ENCODE measurements at regions not wholly inside any gene's neighbourhood (a gene's known extent, or its start where the extent isn't known, plus 50 kb on each side); places are given as distances from the start of the nearest gene placed in this dataset.

DNA sequence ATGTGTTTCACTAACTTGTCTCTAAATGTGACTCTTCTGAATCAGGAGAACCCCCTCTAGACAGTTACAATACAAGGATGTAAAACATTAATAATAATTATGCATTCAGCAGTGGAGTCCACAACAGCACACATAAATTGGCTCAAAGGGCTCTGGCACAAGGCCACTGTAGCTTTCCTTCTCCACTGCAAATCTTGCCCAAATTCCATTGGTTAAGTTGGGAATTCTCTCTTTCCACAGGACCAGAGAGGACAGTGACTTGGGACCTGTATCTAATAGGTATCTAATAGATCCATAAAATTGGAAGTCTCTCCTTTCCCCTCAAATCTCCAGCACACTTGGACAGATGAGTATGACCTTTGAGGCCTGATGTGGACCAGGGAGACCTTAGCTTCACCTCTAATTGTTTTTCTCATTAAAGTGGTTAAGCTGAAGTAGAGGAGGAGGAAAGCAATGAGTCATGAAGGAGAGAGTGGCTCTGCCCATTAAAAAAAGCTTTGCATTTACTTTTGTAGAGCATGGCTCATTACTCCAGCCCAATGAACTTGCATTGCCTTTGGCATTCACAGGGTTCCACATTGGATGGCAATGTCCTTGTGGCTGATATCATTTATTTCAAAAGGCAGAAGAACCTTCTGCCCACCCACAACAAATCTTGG is 72.3 kb upstream of the SH3RF1 start:
- H3K27ac Mint-ChIP-seq, result no peak overlapping the region
- no peak overlapping the region for H3K4me3 Mint-ChIP-seq
- DNase-seq, result no peak
- H3K36me3 Mint-ChIP-seq (ENCODE audit: low read depth), result no peaks in the 10 kb centered on the region
- intact Hi-C loops (cut with DNase I, micrococcal nuclease), result no loop called here
- H3K4me1 Mint-ChIP-seq, result no peaks in the 10 kb centered on the region
- H3K9me3 Mint-ChIP-seq (ENCODE audit: low read depth), result no peaks in the 10 kb centered on the region
- ChIA-PET POLR2A (no interaction called here), CTCF (interaction anchor here (0.6 kb wide), 1 partner anchor 886 kb away, joined by 3 read pairs; no protein-coding TSS in a partner anchor)
- ATAC-seq, result no peak
- H3K27me3 Mint-ChIP-seq, result no peaks in the 10 kb centered on the region

DNA sequence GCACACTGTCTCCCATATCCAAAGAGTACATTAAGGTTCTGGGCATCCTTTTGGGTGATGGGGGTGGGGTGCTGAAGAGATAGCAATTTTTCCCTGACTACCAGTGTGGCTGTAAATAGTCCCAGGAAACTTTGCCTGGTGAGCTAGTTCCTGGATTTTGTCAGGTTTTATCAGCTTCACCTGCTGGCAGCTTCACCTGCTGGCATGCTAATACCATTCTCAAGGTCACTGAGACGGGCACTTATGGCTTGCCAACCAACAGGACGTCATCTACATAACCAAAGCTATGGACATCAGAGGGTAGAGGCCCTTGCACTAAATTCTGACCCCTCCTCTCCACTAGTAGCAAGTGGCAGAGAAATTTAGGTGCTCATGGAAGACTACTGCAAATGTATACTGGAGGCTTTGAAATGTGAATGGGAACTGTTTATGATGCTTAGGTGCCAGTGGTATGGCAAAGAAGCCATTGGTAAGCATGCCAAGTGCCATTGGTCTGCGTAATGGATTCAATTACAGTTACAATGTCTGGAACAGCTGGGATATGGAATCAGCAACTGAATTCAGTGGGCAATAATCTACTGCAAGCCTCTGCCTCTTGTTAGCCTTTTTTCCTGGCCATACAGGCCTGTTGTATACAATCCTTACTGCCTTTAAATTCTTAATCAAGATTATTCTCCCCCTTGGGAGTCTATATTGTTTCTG is 71.6 kb upstream of the SH3RF1 start:
- no peak for ATAC-seq
- H3K4me1 Mint-ChIP-seq, result no peaks in the 10 kb centered on the region
- no peak overlapping the region for H3K27ac Mint-ChIP-seq
- H3K36me3 Mint-ChIP-seq (ENCODE audit: low read depth), result no peaks in the 10 kb centered on the region
- H3K27me3 Mint-ChIP-seq, result no peaks in the 10 kb centered on the region
- ChIA-PET POLR2A (no interaction called here), CTCF (no interaction called here)
- no peaks in the 10 kb centered on the region for H3K9me3 Mint-ChIP-seq (ENCODE audit: low read depth)
- H3K4me3 Mint-ChIP-seq, result no peak overlapping the region
- intact Hi-C loops (cut with DNase I, micrococcal nuclease), result no loop called here
- DNase-seq, result no peak

DNA sequence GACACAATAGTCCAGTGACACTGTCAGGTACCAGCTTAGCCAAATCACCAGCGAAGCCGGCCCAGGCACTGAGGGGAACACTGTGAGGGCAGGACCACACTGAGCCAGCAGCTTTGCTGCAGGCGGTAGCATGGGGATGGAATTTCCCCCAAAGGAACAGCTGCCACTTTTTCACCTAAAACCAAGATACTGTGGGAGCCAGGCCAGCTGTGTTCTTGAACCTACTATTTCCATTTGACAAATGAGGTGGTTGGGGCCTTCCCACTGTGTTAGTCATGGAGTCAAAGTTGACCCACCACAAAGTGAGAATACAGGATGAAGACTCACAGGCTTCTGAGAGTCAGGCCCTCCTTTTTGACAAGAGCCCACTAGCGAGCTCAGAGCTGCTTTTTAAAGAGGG is 70.7 kb upstream of the SH3RF1 start:
- Mint-ChIP-seq H3K9me3 (ENCODE audit: low read depth) (no peaks in the 10 kb centered on the region), H3K27me3 (no peaks in the 10 kb centered on the region), H3K4me3 (no peak overlapping the region), H3K27ac (no peak overlapping the region), H3K36me3 (ENCODE audit: low read depth) (no peaks in the 10 kb centered on the region), H3K4me1 (no peaks in the 10 kb centered on the region)
- POLR2A ChIA-PET, result no interaction called here
- CTCF ChIA-PET, result no interaction called here
- DNase-seq, result no peak
- intact Hi-C loops (cut with DNase I, micrococcal nuclease), result no loop called here
- ATAC-seq, result no peak

DNA sequence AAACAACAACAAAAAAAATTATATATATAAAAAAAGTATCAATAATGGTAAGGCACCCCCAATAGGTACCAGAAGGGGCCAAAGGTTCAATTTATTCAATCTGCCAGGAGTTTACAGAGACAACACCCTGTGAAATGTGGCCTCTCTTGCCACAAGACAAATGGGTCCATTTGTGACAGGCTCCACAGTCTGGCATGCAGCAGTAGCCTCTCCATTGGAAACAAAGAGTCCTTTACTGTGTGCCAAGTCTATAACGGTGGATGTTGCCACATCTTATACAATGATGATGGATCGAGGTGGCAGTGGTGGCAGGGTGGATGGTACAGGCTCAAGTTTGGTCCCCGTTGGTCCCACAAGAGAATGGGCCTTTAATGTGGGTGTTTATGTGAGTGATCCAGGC is 70.1 kb upstream of the SH3RF1 start:
- Mint-ChIP-seq H3K36me3 (ENCODE audit: low read depth) (no peaks in the 10 kb centered on the region), H3K4me3 (no peak overlapping the region), H3K9me3 (ENCODE audit: low read depth) (no peaks in the 10 kb centered on the region), H3K27ac (no peak overlapping the region), H3K4me1 (no peaks in the 10 kb centered on the region), H3K27me3 (no peaks in the 10 kb centered on the region)
- ATAC-seq, result no peak
- ChIA-PET CTCF (no interaction called here), POLR2A (no interaction called here)
- intact Hi-C loops (cut with DNase I, micrococcal nuclease), result no loop called here
- no peak for DNase-seq

DNA sequence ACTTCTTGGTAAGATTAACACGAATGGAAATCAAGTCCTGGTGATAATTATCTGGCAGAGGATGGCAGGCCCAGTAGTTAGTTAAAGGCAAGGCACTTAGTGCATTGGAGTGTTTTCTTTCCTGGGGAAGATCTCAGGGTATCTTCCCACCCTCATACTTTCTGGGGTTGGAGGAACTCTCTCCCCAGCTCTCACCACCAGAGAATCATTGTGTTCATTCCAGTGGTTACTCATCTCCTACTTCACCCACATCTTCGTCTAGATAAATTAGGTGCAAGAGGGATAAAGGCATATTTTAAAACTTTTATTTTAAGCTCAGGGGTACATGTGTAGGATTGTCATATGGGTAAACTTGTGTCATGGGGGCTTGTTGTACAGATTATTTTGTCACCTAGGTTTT is 67.5 kb upstream of the SH3RF1 start:
- intact Hi-C loops (cut with DNase I, micrococcal nuclease), result no loop called here
- DNase-seq (no peak), ATAC-seq (no peak)
- Mint-ChIP-seq H3K27ac (no peak overlapping the region), H3K9me3 (ENCODE audit: low read depth) (no peaks in the 10 kb centered on the region), H3K4me1 (no peaks in the 10 kb centered on the region), H3K36me3 (ENCODE audit: low read depth) (no peaks in the 10 kb centered on the region), H3K4me3 (no peak overlapping the region), H3K27me3 (peaks cover 2% of the 10 kb centered on the region)
- ChIA-PET POLR2A (no interaction called here), CTCF (no interaction called here)

DNA sequence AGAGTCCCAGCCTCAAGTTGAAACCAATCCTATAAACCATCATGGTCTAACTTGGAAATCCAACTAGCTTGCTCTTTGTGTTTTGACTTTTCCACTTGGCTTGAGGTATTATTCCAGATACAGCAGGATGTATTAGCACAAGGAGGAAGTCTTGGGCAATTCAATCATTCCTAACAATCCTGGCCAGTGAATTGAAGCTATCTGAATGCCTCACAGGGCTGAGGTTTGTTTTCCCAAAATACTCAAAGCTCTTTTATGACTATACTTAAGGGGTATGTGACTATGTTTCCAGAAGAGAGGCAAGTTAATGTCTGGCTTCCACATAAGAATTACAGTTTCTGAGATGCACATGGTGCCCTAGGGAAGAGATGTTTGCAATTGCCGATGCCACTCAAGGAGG is 66.8 kb upstream of the SH3RF1 start:
- intact Hi-C loops (cut with DNase I, micrococcal nuclease), result no loop called here
- CTCF ChIA-PET, result no interaction called here
- Mint-ChIP-seq H3K4me1 (no peaks in the 10 kb centered on the region), H3K27me3 (peaks cover 2% of the 10 kb centered on the region), H3K27ac (no peak overlapping the region), H3K9me3 (ENCODE audit: low read depth) (no peaks in the 10 kb centered on the region), H3K36me3 (ENCODE audit: low read depth) (no peaks in the 10 kb centered on the region), H3K4me3 (no peak overlapping the region)
- POLR2A ChIA-PET, result no interaction called here
- DNase-seq (no peak), ATAC-seq (no peak)

DNA sequence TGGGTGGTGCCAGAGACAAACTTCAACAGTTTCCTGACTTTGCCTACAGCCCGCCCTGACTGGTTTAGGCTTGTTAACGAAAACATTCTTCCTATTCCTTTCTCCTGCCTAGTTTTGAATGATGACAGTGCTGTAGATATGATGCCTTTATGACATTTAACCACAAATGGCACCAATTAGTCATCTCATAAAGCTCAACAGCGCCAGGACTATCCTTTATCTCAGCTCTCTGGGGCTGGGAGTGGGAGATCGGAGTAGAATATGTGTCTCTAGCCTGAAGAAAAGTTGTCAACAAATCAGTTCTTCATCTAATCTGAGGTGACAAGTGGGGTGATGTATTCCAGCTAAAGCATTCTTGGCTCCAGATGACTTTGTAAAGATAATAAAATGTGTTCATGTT is 64.6 kb upstream of the SH3RF1 start:
- intact Hi-C loops (cut with DNase I, micrococcal nuclease), result no loop called here
- DNase-seq (no peak), ATAC-seq (no peak)
- Mint-ChIP-seq H3K27ac (no peak overlapping the region), H3K27me3 (peaks cover 2% of the 10 kb centered on the region), H3K9me3 (ENCODE audit: low read depth) (no peaks in the 10 kb centered on the region), H3K36me3 (ENCODE audit: low read depth) (no peaks in the 10 kb centered on the region), H3K4me1 (no peaks in the 10 kb centered on the region), H3K4me3 (no peak overlapping the region)
- ChIA-PET CTCF (no interaction called here), POLR2A (no interaction called here)

DNA sequence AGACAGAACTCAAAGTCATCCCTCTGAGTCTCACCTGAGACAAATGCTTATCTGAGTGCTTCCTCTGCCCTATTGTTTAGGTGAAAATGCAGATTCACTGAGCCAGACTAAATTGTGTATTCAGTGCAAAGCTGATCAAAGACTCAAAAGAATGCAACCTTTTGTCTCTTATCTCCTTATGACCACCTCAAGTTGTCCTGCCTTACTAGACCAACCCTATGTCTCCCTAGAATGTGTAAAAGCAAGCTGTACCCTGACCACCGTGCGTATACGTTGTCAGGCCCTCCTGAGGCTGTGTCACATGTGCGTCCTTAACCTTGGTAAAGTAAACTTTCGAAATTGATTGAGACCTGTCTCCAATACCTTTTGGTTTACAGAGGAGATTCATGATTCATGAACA is 63.6 kb upstream of the SH3RF1 start:
- Mint-ChIP-seq H3K27ac (no peak overlapping the region), H3K27me3 (peaks cover 2% of the 10 kb centered on the region), H3K4me3 (no peak overlapping the region), H3K36me3 (ENCODE audit: low read depth) (no peaks in the 10 kb centered on the region), H3K9me3 (ENCODE audit: low read depth) (no peaks in the 10 kb centered on the region), H3K4me1 (no peaks in the 10 kb centered on the region)
- ATAC-seq (no peak), DNase-seq (no peak)
- intact Hi-C loops (cut with DNase I, micrococcal nuclease), result no loop called here
- ChIA-PET CTCF (no interaction called here), POLR2A (no interaction called here)

DNA sequence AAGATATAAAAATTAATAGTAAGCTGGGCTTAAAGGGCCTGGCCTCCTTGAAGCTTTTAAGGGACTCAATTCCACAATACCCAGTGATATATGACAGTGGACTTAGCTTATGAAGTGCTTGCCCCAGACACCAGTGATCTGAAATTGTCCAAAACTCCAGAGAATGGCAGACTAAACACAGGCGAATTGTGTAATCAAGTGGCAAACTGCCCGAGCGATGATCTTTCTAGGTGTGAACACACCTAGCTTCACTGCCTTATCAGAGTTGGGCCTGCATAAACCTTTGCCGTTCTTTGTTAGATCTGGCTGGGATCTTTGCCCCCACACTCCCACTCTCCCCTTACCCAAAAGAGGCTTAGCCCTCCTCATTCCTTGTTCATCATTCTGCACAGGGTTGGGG is 62.5 kb upstream of the SH3RF1 start:
- no peaks in the 10 kb centered on the region for H3K36me3 Mint-ChIP-seq (ENCODE audit: low read depth)
- H3K27me3 Mint-ChIP-seq, result peaks cover 2% of the 10 kb centered on the region
- DNase-seq (no peak), ATAC-seq (no peak)
- intact Hi-C loops (cut with DNase I, micrococcal nuclease), result no loop called here
- H3K9me3 Mint-ChIP-seq (ENCODE audit: low read depth), result no peaks in the 10 kb centered on the region
- ChIA-PET CTCF (no interaction called here), POLR2A (no interaction called here)
- H3K4me3 Mint-ChIP-seq, result no peak overlapping the region
- no peaks in the 10 kb centered on the region for H3K4me1 Mint-ChIP-seq
- H3K27ac Mint-ChIP-seq, result no peak overlapping the region

DNA sequence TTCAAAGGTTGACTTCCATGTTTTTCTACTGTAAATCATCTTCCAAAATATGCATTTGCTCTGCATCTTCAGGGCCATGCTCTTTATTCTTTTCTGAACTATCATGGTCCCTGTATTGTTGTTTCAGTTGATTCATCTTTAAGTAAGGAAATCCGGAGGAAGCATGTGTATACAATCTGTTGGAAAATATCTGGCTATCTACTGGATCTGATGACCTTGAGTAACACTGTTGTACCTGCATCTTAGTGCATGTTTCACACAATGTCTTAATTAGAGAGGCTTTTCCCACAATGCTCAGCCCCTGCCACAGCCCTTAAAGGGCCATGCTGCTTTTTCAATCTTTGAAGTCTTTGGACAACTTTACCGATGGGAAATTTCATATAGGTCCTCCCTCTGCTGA is 61.8 kb upstream of the SH3RF1 start:
- DNase-seq (no peak), ATAC-seq (no peak)
- H3K27ac Mint-ChIP-seq, result no peak overlapping the region
- POLR2A ChIA-PET, result no interaction called here
- H3K27me3 Mint-ChIP-seq, result peaks cover 2% of the 10 kb centered on the region
- H3K4me1 Mint-ChIP-seq, result no peaks in the 10 kb centered on the region
- intact Hi-C loops (cut with DNase I, micrococcal nuclease), result no loop called here
- CTCF ChIA-PET, result no interaction called here
- no peaks in the 10 kb centered on the region for H3K9me3 Mint-ChIP-seq (ENCODE audit: low read depth)
- H3K4me3 Mint-ChIP-seq, result no peak overlapping the region
- H3K36me3 Mint-ChIP-seq (ENCODE audit: low read depth), result no peaks in the 10 kb centered on the region

DNA sequence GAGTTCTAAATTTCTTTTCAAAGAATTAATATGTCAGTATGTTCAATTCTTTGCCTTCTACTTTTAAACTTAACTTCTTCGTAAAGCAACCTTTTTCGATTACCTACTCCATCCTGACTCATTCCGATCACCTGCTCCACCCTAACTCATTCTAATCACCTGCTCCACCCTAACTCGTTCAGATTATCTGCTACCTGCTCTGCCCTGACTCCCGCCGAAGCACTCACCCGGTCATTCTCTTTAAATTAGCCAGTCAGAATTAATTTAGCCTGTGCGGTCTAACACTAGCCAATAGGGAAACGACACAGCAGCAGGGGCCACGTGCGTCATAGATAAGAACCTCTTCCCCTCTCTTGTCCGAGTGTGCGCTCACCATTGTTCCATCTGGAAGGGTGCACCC is 60.1 kb upstream of the SH3RF1 start:
- no peak for DNase-seq
- no peaks in the 10 kb centered on the region for H3K36me3 Mint-ChIP-seq (ENCODE audit: low read depth)
- CTCF ChIA-PET, result no interaction called here
- no peak overlapping the region for H3K4me3 Mint-ChIP-seq
- POLR2A ChIA-PET, result no interaction called here
- no peak for ATAC-seq
- no peak overlapping the region for H3K27ac Mint-ChIP-seq
- no peaks in the 10 kb centered on the region for H3K9me3 Mint-ChIP-seq (ENCODE audit: low read depth)
- no peaks in the 10 kb centered on the region for H3K4me1 Mint-ChIP-seq
- intact Hi-C loops (cut with DNase I, micrococcal nuclease), result no loop called here
- H3K27me3 Mint-ChIP-seq, result peaks cover 2% of the 10 kb centered on the region

DNA sequence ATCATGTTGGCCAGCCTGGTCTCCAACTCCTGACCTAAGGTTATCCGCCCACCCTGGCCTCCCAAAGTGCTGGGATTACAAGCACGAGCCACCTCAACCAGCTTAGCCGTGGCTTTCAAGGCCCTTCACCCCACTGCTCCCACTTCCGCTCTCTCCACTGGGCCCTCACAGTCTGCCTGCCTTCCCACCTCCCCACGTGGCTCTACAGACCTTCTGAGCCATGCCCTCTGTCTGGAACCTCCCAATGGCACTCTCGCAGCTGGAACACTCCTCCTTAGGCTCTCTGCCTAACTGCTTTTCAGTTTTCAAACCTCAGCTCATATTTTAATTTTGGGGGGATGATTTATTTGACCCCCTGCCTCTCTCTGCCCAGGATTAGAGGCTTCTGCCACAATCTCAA is 59.3 kb upstream of the SH3RF1 start:
- no peak overlapping the region for H3K4me3 Mint-ChIP-seq
- no peaks in the 10 kb centered on the region for H3K4me1 Mint-ChIP-seq
- peaks cover 2% of the 10 kb centered on the region for H3K27me3 Mint-ChIP-seq
- intact Hi-C loops (cut with DNase I, micrococcal nuclease), result no loop called here
- H3K9me3 Mint-ChIP-seq (ENCODE audit: low read depth), result no peaks in the 10 kb centered on the region
- ChIA-PET CTCF (no interaction called here), POLR2A (interaction anchor here (0.6 kb wide), 1 partner anchor 109 kb away, joined by 5 read pairs; no protein-coding TSS in a partner anchor)
- DNase-seq (no peak), ATAC-seq (no peak)
- no peak overlapping the region for H3K27ac Mint-ChIP-seq
- no peaks in the 10 kb centered on the region for H3K36me3 Mint-ChIP-seq (ENCODE audit: low read depth)

DNA sequence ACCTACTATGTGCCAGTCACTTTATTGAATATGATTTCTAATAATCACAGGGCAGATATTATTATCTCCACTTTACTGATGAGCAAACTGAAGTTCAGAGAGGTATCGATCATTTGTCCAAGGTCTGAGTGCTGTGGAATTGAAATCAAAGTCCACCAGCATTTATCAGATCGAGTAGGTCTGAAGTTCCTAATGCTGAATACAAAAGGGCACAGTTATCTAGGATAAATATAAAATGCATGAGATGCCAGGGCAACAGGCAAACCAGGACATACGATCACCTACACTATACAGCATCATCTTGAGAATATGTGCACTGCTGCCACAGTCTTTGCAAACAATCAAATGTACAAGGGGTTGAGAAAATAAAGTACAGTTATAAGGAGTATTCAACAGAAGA is 57.2 kb upstream of the SH3RF1 start:
- peaks cover under 1% of the 10 kb centered on the region for H3K9me3 Mint-ChIP-seq (ENCODE audit: low read depth)
- ChIA-PET CTCF (no interaction called here), POLR2A (no interaction called here)
- intact Hi-C loops (cut with DNase I, micrococcal nuclease), result no loop called here
- no peak overlapping the region for H3K27ac Mint-ChIP-seq
- no peaks in the 10 kb centered on the region for H3K36me3 Mint-ChIP-seq (ENCODE audit: low read depth)
- H3K4me1 Mint-ChIP-seq, result no peaks in the 10 kb centered on the region
- ATAC-seq (no peak), DNase-seq (no peak)
- no peaks in the 10 kb centered on the region for H3K27me3 Mint-ChIP-seq
- no peak overlapping the region for H3K4me3 Mint-ChIP-seq
